Mesothelial cell of epicardium (in vitro differentiated cells): ENCODE measurements at regions not wholly inside any gene's neighbourhood (a gene's known extent, or its start where the extent isn't known, plus 50 kb on each side); places are given as distances from the start of the nearest gene placed in this dataset.

Experiments
- DNase-seq, 2 experiments: peaks; one replicate each; pipeline ENCODE4 v3.0.0; 2021; ENCODE audit warnings: low spot score in 2 of 2; ENCODE audit not compliant: unreplicated experiment in 2 of 2
- H3K27ac Mint-ChIP-seq: 2 replicates; pipeline ENCODE4 v1.8.0; 2021; ENCODE audit warnings: mixed read lengths
- H3K27me3 Mint-ChIP-seq: 2 replicates; pipeline ENCODE4 v1.8.0; 2021; ENCODE audit warnings: low read depth, mixed read lengths
- H3K36me3 Mint-ChIP-seq: 2 replicates; pipeline ENCODE4 v1.8.0; 2021; ENCODE audit warnings: mixed read lengths
- H3K4me1 Mint-ChIP-seq: 2 replicates; pipeline ENCODE4 v1.8.0; 2021; ENCODE audit warnings: mixed read lengths
- H3K4me3 Mint-ChIP-seq: 2 replicates; pipeline ENCODE4 v1.8.0; 2021; ENCODE audit warnings: mild to moderate bottlenecking, moderate library complexity, mixed read lengths
- H3K9me3 Mint-ChIP-seq: 2 replicates; pipeline ENCODE4 v1.8.0; 2021; ENCODE audit warnings: mixed read lengths
- CTCF ChIP-seq: fragments of 200-600 bp; sonication (generic); IDR thresholded peaks from one replicate; pipeline ENCODE4 v1.5.0; 2021; ENCODE audit warnings: antibody characterized with exemption; ENCODE audit not compliant: unreplicated experiment

- no peak overlapping the region for H3K27ac Mint-ChIP-seq
- no peak for TF ChIP-seq CTCF
- H3K4me3 Mint-ChIP-seq, result no peak overlapping the region
- no peaks in the 10 kb centered on the region for H3K9me3 Mint-ChIP-seq
- DNase-seq, result no peak
- no peaks in the 10 kb centered on the region for H3K36me3 Mint-ChIP-seq
- H3K27me3 Mint-ChIP-seq, result no peaks in the 10 kb centered on the region
- H3K4me1 Mint-ChIP-seq, result peaks cover 2% of the 10 kb centered on the region
Observed at GRCh38 chr10:108620821-108621534, 1302.3 kb downstream of the XPNPEP1 start.

GRCh38 chr10:108616559-108617285 lies 1306.6 kb downstream of the XPNPEP1 start:
- Mint-ChIP-seq H3K27me3 (no peaks in the 10 kb centered on the region), H3K27ac (no peak overlapping the region), H3K36me3 (no peaks in the 10 kb centered on the region), H3K4me3 (no peak overlapping the region), H3K9me3 (no peaks in the 10 kb centered on the region), H3K4me1 (peaks cover 3% of the 10 kb centered on the region)
- no peak for DNase-seq
- no peak for TF ChIP-seq CTCF

GRCh38 chr10:108615576-108616320 lies 1307.6 kb downstream of the XPNPEP1 start:
- peaks cover 3% of the 10 kb centered on the region for H3K4me1 Mint-ChIP-seq
- DNase-seq, result no peak
- H3K4me3 Mint-ChIP-seq, result no peak overlapping the region
- TF ChIP-seq CTCF, result no peak
- no peak overlapping the region for H3K27ac Mint-ChIP-seq
- H3K9me3 Mint-ChIP-seq, result peaks cover under 1% of the 10 kb centered on the region
- H3K27me3 Mint-ChIP-seq, result no peaks in the 10 kb centered on the region
- no peaks in the 10 kb centered on the region for H3K36me3 Mint-ChIP-seq

GRCh38 chr10:108612485-108612884 lies 1310.8 kb downstream of the XPNPEP1 start:
- H3K4me1 Mint-ChIP-seq, result peaks cover 3% of the 10 kb centered on the region
- no peaks in the 10 kb centered on the region for H3K36me3 Mint-ChIP-seq
- DNase-seq, result no peak
- no peak overlapping the region for H3K27ac Mint-ChIP-seq
- no peak overlapping the region for H3K4me3 Mint-ChIP-seq
- peaks cover 22% of the 10 kb centered on the region for H3K9me3 Mint-ChIP-seq
- H3K27me3 Mint-ChIP-seq, result no peaks in the 10 kb centered on the region
- no peak for TF ChIP-seq CTCF

- DNase-seq, result no peak
- Mint-ChIP-seq H3K27ac (no peak overlapping the region), H3K4me1 (peaks cover 2% of the 10 kb centered on the region), H3K27me3 (no peaks in the 10 kb centered on the region), H3K4me3 (no peak overlapping the region), H3K36me3 (peaks cover 11% of the 10 kb centered on the region), H3K9me3 (peaks cover 38% of the 10 kb centered on the region)
- no peak for TF ChIP-seq CTCF
Observed at GRCh38 chr10:108608860-108609259, 1314.5 kb downstream of the XPNPEP1 start.
